ENCODE measurements at regions not wholly inside any gene's neighbourhood (a gene's known extent, or its start where the extent isn't known, plus 50 kb on each side); places are given as distances from the start of the nearest gene placed in this dataset.
"Not testable (repeated sequence)": the region's sequence is repeated elsewhere in the genome, so short reads cannot be mapped to it uniquely, and the experiment has no call there.

- DNase-seq (ENCODE audit: low spot score) (no peak), FAIRE-seq (no peak)
These were observed 67.0 kb upstream of the IGLL5 start for GRCh38 chr22:22820626-22821025.

DNA sequence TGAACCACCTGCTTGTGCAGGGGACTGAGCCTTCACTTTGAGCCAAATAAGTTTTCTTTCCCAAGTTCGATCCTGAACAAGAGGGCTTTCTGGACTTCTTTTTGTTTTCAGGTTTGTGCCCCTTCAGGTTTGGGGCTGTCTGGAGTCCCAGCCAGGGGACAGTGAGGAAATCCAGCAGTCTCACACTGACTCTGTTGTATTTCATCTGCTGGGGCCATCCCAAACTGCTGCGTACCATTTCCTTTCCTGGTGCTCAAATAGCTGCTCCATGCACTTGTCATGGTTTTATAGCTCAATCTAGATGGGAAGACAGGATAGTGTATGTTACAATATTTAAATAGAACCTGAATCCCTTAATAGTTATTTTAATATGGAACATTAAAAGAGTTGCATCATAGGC, 66.3 kb upstream of the IGLL5 start:
- FAIRE-seq, result peak; percentile 76

GRCh38 chr22:22822106-22822505, 65.5 kb upstream of the IGLL5 start:
- FAIRE-seq, result no peak
- DNase-seq (ENCODE audit: low spot score), result no peak

More for the DNA sequence above, 66.3 kb upstream of the IGLL5 start:
- no peak for DNase-seq (ENCODE audit: low spot score)

DNA sequence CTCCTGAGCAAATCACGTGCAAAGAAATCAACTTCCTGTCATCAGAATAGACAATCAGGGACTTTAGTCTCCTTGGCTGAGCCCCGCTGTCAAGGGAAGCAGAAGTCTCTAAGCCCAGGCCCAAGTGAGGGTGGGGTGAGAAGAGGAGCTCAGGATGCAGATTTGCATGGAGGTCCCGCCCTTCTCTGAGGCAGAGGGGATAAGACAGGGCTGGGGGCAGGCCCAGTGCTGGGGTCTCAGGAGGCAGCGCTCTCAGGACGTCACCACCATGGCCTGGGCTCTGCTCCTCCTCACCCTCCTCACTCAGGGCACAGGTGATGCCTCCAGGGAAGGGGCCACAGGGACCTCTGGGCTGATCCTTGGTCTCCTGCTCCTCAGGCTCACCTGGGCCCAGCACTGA, 65.1 kb upstream of the IGLL5 start:
- not testable (repeated sequence) for FAIRE-seq

DNA sequence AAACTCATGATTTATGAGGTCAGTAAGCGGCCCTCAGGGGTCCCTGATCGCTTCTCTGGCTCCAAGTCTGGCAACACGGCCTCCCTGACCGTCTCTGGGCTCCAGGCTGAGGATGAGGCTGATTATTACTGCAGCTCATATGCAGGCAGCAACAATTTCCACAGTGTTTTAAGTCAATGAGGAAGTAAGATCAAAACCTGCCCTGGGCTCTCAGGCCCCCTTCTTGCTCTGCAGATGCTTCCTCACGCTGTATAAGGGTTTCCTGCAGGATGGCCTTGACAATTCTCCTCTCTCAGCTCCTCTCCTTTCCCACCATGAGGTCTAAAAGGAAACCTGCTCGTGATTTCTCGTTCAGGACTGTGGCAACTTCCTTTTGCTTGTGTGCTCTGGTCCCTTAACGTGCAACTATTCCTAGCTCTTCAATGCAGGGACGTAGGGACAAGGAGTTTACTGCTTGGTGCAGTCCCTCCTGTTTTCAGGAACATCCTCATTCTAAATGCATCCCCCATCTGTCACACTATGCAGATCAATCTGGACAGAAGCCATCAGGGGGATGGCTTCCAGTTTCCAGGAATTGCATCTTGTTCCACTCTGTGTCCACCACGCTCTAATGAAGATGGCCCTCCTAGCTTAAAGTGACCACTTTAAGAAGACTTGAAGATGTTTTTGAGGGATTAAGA, 64.3 kb upstream of the IGLL5 start:
- no peak for DNase-seq (ENCODE audit: low spot score)
- FAIRE-seq, result no peak

More for the DNA sequence above, 65.1 kb upstream of the IGLL5 start:
- DNase-seq (ENCODE audit: low spot score), result not testable (repeated sequence)

GRCh38 chr22:22824340-22825212, 63.0 kb upstream of the IGLL5 start:
- no peak for DNase-seq (ENCODE audit: low spot score)
- no peak for FAIRE-seq

DNA sequence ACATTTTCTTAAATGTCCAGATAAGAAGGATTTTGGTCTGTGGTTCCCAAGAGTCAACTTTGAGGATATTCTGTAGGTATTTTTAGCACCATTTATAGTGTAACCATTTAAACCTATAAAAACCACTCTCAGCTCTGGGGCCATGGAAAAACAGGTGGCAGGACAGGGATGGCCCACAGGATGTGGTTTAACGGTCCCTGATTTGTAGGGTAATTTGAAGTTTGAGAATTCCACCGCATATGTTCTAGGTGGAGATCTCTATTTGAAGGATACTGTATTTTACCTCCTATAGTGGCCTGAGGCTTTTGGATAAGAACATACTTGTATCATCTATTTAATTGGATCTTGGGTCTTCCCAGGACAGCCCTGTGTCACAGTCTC, 62.4 kb upstream of the IGLL5 start:
- no peak for DNase-seq (ENCODE audit: low spot score)
- FAIRE-seq, result no peak

DNA sequence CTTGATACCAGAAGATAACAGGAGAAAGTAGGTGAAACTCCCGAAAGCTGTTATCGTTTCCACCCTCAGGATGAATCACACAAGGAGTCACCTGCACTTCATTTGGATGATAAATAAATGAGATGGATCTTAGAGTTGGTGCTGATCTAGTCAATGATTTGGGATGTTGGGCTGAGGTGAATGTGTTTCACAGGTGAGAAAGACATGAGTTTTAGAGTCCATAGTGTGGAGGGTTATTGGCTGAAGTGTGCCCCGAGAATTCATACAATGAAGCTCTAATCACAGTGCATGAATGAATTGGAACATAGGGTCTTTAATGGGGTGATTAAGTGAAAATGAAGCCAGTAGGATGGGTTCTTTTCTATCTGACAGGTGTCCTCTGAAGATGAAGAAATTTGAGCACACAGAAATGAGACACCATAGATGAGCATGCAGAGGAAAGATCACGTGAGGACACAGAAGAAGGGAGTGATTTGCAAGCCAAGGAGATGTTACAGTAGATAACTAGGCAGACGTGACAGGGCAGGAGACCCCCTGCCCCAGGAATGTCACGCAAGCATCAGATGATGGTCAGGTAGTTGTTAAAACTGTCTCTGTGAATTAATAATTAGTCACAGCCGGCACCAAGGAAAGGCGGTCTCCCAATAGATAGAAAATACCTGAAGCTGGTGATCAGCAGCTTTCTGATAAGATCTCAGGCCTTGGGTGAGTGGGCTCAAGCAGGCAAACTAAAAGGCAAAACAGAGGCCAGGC, 60.3 kb upstream of the IGLL5 start:
- peak; percentile 9 for FAIRE-seq
- no peak for DNase-seq (ENCODE audit: low spot score)

DNA sequence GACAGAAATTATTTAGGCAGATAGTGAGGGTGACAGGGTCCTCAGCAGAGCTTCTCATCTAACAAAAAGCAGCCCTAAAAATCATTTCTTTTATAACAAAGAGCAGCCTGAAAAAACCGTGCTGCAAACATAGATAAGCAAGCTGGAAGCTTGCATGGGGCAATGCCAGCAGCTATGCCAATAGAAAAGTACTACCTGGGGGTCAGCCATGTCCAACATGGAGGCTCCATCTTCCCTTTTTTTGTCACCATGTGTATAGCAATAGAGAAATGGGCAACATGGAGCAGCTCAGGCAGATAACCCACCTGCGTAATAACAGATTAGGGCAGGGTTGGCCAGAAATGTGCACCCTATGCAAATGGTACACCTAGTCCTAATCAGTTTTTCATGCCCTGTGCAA, 57.4 kb upstream of the IGLL5 start:
- no peak for FAIRE-seq
- DNase-seq (ENCODE audit: low spot score), result no peak

DNA sequence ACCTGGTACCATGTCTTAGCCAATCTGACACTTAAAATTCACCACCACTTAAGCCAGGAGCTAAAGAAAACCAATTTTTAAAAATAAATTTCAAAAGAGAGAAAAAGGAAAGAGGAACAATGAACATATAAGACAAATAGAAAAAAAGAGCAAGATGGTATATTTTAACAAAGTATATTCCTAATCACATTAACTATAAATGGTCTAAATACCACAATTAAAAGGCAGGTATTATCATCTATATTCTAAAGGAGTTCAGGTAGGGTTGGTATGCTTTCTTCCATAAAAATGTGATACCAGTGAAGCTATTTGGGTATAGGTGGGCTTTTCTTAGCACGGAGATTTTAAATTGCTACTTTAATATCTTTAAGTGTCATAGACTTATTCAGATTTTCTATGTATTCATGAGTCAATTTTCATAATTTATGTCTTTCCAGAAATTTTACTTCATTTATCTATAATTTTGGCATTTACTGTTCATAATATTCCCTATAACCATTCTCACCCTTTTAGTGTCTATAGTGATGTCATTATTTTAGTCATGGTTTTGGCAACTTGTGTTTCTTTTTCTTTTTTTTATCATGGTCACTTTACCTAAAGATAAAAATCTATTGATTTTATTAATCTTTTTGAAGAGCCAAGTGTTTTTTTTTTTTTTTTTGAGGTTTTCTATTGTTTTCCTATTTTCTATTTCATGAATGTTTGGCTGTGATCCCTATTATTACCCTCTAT, 56.5 kb upstream of the IGLL5 start:
- no peak for DNase-seq (ENCODE audit: low spot score)
- no peak for FAIRE-seq

- DNase-seq (ENCODE audit: low spot score) (no peak), FAIRE-seq (no peak)
These were observed 54.6 kb upstream of the IGLL5 start for GRCh38 chr22:22833059-22833458.

DNA sequence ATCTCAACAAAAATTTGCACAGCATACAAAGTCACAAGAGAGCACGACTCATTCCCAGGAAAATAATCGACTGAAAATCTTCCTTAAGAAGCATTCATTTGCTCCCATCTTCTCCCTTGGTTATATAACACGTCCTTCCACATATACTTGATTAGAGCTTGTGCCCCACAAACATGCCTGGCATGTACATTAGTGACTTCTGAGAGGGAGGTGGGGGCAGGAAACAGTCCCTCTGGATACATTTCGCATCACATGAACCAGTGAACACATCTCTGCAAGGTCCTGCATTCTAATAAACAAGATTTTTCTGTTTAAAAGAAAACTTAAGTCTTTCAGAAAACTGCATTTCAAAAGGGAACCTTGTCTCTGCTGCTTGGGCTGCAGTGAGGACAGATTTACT, 54.1 kb upstream of the IGLL5 start:
- no peak for FAIRE-seq
- no peak for DNase-seq (ENCODE audit: low spot score)

DNA sequence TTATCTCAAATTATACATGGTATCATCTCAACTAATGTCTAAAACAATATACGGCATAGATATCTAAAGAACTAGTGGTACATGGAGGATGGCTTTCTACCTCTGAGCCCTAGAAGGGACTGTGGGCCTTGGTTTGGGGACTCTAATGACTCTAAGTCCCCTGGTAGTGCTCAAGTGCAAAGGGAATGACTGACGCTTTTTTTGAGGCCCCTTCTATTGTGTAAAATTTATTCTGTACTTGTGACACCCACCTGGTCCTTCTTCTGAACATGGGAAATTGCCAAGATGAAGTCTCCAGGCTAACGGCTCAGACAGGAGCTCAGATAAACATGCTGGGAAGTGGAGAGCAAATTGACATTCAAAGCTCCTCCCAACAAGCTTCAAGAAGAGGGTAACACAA, 53.4 kb upstream of the IGLL5 start:
- DNase-seq (ENCODE audit: low spot score), result no peak
- FAIRE-seq, result no peak

DNA sequence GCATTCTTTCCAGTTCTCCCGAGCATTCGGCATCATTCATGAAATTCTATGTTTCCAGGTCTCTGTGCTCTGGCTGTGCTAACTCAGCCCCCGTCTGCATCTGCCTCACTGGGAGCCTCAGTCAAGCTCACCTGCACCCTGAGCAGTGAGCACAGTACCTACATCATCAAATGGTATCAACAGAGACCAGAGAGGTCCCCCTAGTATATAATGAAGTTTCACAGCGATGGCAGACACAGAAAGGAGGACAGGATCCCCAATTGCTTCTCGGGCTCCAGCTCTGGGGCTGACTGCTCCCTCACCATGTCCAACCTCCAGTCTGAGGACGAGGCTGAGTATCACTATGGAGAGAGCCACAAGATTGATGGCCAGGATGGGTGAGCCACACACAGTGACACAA, 52.8 kb upstream of the IGLL5 start:
- DNase-seq (ENCODE audit: low spot score) (no peak), FAIRE-seq (peak; percentile 56)

DNA sequence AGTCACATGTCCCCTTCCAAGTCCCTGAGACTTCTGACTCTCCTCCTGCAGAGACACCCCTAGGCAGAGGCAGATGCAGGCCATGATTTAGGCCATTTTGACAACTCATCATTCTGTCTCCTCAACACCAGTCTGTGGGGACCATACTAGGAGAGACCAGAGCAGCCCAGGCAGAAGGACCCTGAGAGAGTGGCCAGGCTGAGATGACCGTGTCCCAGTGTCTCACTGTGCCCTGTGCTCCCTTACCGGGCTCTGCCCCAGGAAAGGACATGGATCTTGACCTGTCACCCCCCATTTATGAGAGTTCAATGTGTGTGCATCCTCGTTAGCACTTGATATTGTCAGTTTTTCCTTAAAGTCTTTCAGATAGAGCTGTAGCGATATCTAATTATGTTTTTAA, 52.4 kb upstream of the IGLL5 start:
- DNase-seq (ENCODE audit: low spot score), result no peak
- FAIRE-seq, result no peak

GRCh38 chr22:22835771-22836291, 51.8 kb upstream of the IGLL5 start:
- DNase-seq (ENCODE audit: low spot score) (no peak), FAIRE-seq (no peak)

GRCh38 chr22:22836635-22837034, 51.0 kb upstream of the IGLL5 start:
- FAIRE-seq, result no peak

More at GRCh38 chr22:22836635-22837034, 51.0 kb upstream of the IGLL5 start:
- DNase-seq (ENCODE audit: low spot score), result no peak
